Neutrophil (primary cell): ENCODE measurements at regions not wholly inside any gene's neighbourhood (a gene's known extent, or its start where the extent isn't known, plus 50 kb on each side); places are given as distances from the start of the nearest gene placed in this dataset.

ENCODE experiments used
- H3K27ac ChIP-seq: fragments of 200-600 bp; sonication (generic); 2 replicates; pipeline ENCODE4 v1.5.1; 2016; ENCODE audit warnings: mild to moderate bottlenecking, moderate library complexity
- H3K27me3 ChIP-seq: fragments of 200-600 bp; sonication (generic); 2 replicates; pipeline ENCODE4 v1.6.0; 2016; ENCODE audit warnings: mild to moderate bottlenecking
- H3K36me3 ChIP-seq: fragments of 200-600 bp; sonication (generic); 2 replicates; pipeline ENCODE4 v1.5.1; 2017
- H3K4me1 ChIP-seq, 2 experiments: fragments of 200-600 bp in 1 of 2; sonication (generic) in 1 of 2; 1 replicate in 1 of 2; 2 replicates in 1 of 2; pipeline versions ENCODE4 v1.5.1 to v1.6.1; 2013 to 2016; ENCODE audit warnings: low read depth in 1 of 2, low read length in 1 of 2, mild to moderate bottlenecking in 1 of 2, moderate library complexity in 1 of 2; ENCODE audit not compliant: control insufficient read depth in 1 of 2, insufficient read depth in 1 of 2
- H3K4me3 ChIP-seq, 2 experiments: fragments of 200-600 bp in 1 of 2; sonication (generic) in 1 of 2; 1 replicate in 1 of 2; 2 replicates in 1 of 2; pipeline ENCODE4 v1.5.1; 2013 to 2016; ENCODE audit warnings: low read depth in 1 of 2, low read length in 1 of 2, mild to moderate bottlenecking in 1 of 2, moderate library complexity in 1 of 2
- H3K9me3 ChIP-seq: fragments of 200-600 bp; sonication (generic); 2 replicates; pipeline ENCODE4 v1.5.1; 2016
- TF ChIP-seq, protein P1 (sequence below): fragments of 200-600 bp; sonication (generic); IDR thresholded peaks from 2 replicates; pipeline ENCODE4 v1.5.1; 2016; ENCODE audit warnings: antibody characterized with exemption

DNA sequence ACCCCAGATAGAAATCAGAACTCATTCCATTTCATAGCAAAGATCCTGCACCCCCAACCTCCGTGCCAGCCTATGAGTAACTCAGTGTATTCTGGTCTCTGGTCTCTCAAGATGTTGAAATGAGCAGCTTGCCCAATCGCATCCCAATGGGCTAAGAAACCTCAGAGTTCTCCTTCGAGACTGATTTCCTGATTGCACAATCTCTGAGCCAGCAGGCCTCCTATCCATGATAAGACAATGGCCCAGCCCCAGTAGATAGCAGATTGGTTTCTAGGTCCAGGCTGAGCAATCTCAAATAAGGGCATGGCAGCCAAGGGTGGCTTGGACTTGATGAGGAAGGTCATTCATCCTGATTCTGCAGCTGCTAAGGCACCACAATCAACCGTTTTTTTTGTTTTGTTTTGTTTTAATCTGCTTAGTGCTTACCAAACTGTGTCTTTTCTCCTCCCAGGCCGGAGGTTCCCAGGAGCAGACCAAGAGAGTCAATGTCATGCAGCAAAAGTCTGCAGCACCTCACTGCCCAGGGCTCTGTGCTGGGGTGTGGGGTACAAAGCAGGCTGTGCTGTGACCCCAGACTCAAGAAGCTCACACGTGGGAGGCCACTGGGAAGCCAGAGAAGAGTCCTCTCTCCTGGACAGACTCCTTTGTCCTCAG, 125.1 kb upstream of the NXT1 start:
- peaks cover 8% of the 10 kb centered on the region for H3K9me3 ChIP-seq
- no peaks in the 10 kb centered on the region for H3K36me3 ChIP-seq
- peaks cover 4% of the 10 kb centered on the region for H3K27me3 ChIP-seq
- H3K4me1 ChIP-seq = peaks cover 14 to 15% of the 10 kb centered on the region in 2 experiments
- no peak overlapping the region for H3K4me3 ChIP-seq
- H3K27ac ChIP-seq = no peak overlapping the region
- TF ChIP-seq, protein P1, sequence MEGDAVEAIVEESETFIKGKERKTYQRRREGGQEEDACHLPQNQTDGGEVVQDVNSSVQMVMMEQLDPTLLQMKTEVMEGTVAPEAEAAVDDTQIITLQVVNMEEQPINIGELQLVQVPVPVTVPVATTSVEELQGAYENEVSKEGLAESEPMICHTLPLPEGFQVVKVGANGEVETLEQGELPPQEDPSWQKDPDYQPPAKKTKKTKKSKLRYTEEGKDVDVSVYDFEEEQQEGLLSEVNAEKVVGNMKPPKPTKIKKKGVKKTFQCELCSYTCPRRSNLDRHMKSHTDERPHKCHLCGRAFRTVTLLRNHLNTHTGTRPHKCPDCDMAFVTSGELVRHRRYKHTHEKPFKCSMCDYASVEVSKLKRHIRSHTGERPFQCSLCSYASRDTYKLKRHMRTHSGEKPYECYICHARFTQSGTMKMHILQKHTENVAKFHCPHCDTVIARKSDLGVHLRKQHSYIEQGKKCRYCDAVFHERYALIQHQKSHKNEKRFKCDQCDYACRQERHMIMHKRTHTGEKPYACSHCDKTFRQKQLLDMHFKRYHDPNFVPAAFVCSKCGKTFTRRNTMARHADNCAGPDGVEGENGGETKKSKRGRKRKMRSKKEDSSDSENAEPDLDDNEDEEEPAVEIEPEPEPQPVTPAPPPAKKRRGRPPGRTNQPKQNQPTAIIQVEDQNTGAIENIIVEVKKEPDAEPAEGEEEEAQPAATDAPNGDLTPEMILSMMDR = no peak

DNA sequence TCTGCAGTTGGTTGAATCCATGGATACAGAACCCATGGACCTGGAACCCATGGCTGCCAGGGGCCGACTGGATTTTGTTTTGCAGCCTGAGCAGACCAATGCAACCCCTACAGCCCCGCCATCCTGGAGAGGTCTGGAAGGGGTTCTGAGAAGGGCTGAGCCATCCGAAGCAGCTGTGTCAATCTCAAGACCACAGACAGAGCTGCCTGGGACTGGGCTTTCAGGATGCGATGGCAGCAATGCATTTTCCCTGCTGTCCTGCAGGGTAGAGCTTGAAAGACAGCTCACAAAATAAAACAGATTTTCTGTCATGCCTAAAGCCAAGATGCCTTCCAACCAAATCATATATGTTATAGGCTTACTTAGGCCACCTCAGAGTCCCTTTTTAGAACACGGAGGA, 125.8 kb upstream of the NXT1 start:
- Histone ChIP-seq H3K4me1 (peaks cover 14 to 15% of the 10 kb centered on the region in 2 experiments), H3K36me3 (no peaks in the 10 kb centered on the region), H3K27me3 (no peaks in the 10 kb centered on the region), H3K27ac (no peak overlapping the region), H3K4me3 (no peak overlapping the region), H3K9me3 (peaks cover 8% of the 10 kb centered on the region)
- TF ChIP-seq, protein P1 = no peak

DNA sequence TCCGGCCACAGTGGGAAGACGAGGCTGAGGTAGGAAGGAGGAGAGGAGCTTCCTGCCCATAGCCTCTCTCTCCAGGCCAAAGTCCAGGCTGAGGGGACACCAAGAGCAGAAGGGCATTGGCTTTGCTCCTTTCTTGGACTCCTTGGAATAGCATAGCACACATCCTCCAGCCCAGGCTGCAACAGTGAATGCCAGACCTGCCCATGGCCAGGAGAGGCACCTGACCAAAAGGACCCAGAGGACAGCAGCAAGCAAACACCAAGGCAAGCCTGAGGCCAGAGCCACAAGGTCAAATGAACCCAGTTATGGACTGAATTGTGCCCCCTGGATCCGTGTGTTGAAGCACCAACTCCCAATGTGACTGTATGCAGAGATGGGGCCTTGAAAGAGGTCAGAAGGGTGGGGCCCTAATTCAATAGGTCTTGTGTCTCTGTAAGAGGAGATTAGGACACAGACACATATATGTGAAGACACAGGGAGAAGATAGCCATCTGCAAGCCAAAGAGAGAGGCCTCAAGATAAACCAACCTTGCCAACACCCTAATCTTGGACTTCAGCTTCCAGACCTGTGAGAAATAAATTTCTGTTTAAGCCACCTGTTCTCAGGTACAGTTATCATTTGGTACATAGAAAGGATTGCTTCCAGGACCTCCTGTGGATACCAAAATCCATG, 126.5 kb upstream of the NXT1 start:
- H3K4me1 ChIP-seq = peaks cover 14 to 15% of the 10 kb centered on the region in 2 experiments
- no peak overlapping the region for H3K27ac ChIP-seq
- H3K4me3 ChIP-seq = no peak overlapping the region
- H3K27me3 ChIP-seq = no peaks in the 10 kb centered on the region
- TF ChIP-seq, protein P1 = no peak
- no peaks in the 10 kb centered on the region for H3K36me3 ChIP-seq
- peaks cover 8% of the 10 kb centered on the region for H3K9me3 ChIP-seq

DNA sequence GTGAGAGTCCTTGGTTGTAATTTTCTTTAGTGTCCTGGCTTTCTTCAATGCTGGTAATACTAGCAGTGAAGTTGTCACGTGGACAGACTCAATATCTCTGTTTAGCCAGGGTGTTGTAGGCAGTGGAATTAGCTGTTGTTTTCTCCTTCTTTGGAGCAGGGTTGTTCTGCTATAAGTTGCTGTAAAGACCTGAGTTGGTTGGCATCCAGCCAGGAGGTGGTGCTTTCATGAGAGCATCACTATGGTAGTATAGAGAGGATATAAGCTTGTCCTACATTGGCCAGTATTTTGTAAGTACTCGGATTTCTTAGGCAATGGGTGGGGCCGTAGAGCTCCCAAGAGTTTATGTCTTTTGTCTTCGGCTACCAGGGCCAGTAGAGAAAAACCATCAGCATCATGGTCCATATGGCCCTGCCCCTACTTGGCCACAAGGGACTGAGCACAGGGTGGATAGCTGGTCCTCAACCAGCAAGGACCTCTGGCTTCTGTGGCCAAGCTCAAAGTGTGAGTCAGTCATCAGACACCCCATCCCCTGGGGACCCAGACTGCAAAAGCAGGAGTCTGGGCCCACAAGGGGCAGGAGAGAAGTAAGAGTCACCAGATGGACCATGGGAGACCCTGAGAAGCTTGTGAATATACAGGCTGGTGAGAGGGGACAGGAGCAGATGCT, 127.9 kb upstream of the NXT1 start:
- Histone ChIP-seq H3K27ac (no peak overlapping the region), H3K27me3 (no peaks in the 10 kb centered on the region), H3K4me1 (peaks cover 14 to 15% of the 10 kb centered on the region in 2 experiments), H3K9me3 (peaks cover 8% of the 10 kb centered on the region), H3K4me3 (no peak overlapping the region), H3K36me3 (no peaks in the 10 kb centered on the region)
- TF ChIP-seq, protein P1 = no peak

DNA sequence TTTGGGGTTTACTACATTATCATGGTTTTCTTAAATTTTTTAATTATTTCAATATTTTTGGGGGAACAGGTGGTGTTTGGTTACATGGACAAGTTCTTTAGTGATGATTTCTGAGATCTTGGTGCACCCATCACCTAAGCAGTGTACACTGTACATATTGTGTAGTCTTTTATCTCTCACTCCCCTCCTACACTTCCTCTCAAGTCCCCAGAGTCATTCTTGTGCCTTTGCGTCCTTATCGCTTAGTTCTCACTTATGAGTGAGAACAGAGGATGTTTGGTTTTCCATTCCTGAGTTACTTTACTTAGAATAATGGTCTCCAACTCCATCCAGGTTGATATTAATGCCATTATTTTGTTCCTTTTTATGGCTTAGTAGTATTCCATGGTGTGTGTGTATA, 130.9 kb upstream of the CD93 start:
- Histone ChIP-seq H3K4me1 (no peaks in the 10 kb centered on the region), H3K27ac (no peak overlapping the region), H3K9me3 (peaks cover 8% of the 10 kb centered on the region), H3K27me3 (no peaks in the 10 kb centered on the region), H3K4me3 (no peak overlapping the region), H3K36me3 (no peaks in the 10 kb centered on the region)
- TF ChIP-seq, protein P1 = no peak
